Type B pancreatic cell (in vitro differentiated cells): ENCODE measurements at regions not wholly inside any gene's neighbourhood (a gene's known extent, or its start where the extent isn't known, plus 50 kb on each side); places are given as distances from the start of the nearest gene placed in this dataset.

ENCODE experiments used
- DNase-seq: peaks from one replicate; pipeline ENCODE4 v3.0.0; 2021; ENCODE audit warnings: mixed read lengths; ENCODE audit not compliant: unreplicated experiment; ENCODE audit errors: extremely low spot score
- H3K27ac Mint-ChIP-seq: 2 replicates; pipeline ENCODE4 v1.8.0; 2021; ENCODE audit warnings: mild to moderate bottlenecking, mixed read lengths
- H3K27me3 Mint-ChIP-seq: 2 replicates; pipeline ENCODE4 v1.8.0; 2021; ENCODE audit warnings: mixed read lengths
- H3K36me3 Mint-ChIP-seq: 2 replicates; pipeline ENCODE4 v1.8.0; 2021; ENCODE audit warnings: mixed read lengths
- H3K4me1 Mint-ChIP-seq: one replicate; pipeline ENCODE4 v1.8.0; 2021; ENCODE audit warnings: mixed read lengths; ENCODE audit not compliant: unreplicated experiment
- H3K4me3 Mint-ChIP-seq: 2 replicates; pipeline ENCODE4 v1.8.0; 2021; ENCODE audit warnings: mild to moderate bottlenecking, mixed read lengths
- H3K9me3 Mint-ChIP-seq: 2 replicates; pipeline ENCODE4 v1.8.0; 2021; ENCODE audit warnings: mixed read lengths
- CTCF ChIP-seq: fragments of 200-600 bp; sonication (generic); conservative IDR thresholded peaks from 2 replicates; pipeline ENCODE4 v1.5.0; 2021; ENCODE audit warnings: antibody characterized with exemption, mild to moderate bottlenecking

GRCh38 chr7:98724591-98724990, 107.5 kb downstream of the NPTX2 start:
- no peaks in the 10 kb centered on the region for H3K9me3 Mint-ChIP-seq
- no peak overlapping the region for H3K4me3 Mint-ChIP-seq
- H3K4me1 Mint-ChIP-seq = peaks cover 4% of the 10 kb centered on the region
- H3K27ac Mint-ChIP-seq = no peak overlapping the region
- TF ChIP-seq CTCF = no peak
- no peak for DNase-seq
- H3K36me3 Mint-ChIP-seq = no peaks in the 10 kb centered on the region
- peaks cover 26% of the 10 kb centered on the region for H3K27me3 Mint-ChIP-seq

GRCh38 chr7:98727146-98727709, 110.1 kb downstream of the NPTX2 start:
- H3K4me1 Mint-ChIP-seq = peaks cover 9% of the 10 kb centered on the region
- TF ChIP-seq CTCF = no peak
- peaks cover 24% of the 10 kb centered on the region for H3K27me3 Mint-ChIP-seq
- H3K4me3 Mint-ChIP-seq = no peak overlapping the region
- DNase-seq = no peak
- H3K36me3 Mint-ChIP-seq = no peaks in the 10 kb centered on the region
- H3K27ac Mint-ChIP-seq = no peak overlapping the region
- no peaks in the 10 kb centered on the region for H3K9me3 Mint-ChIP-seq

- no peak for TF ChIP-seq CTCF
- DNase-seq = no peak
Observed at GRCh38 chr7:98728555-98728954, 111.5 kb downstream of the NPTX2 start.

GRCh38 chr7:98729121-98729520, 112.0 kb downstream of the NPTX2 start:
- Mint-ChIP-seq H3K9me3 (peaks cover 5% of the 10 kb centered on the region), H3K27ac (no peak overlapping the region), H3K36me3 (no peaks in the 10 kb centered on the region), H3K4me1 (peaks cover 9% of the 10 kb centered on the region), H3K4me3 (no peak overlapping the region), H3K27me3 (peaks cover 28% of the 10 kb centered on the region)
- TF ChIP-seq CTCF = no peak
- DNase-seq = no peak

More at GRCh38 chr7:98728555-98728954, 111.5 kb downstream of the NPTX2 start:
- Mint-ChIP-seq H3K27ac (no peak overlapping the region), H3K27me3 (peaks cover 28% of the 10 kb centered on the region), H3K36me3 (no peaks in the 10 kb centered on the region), H3K4me1 (peaks cover 9% of the 10 kb centered on the region), H3K9me3 (peaks cover 5% of the 10 kb centered on the region), H3K4me3 (no peak overlapping the region)

GRCh38 chr7:98730326-98730725, 113.2 kb downstream of the NPTX2 start:
- H3K27me3 Mint-ChIP-seq = peaks cover 27% of the 10 kb centered on the region
- H3K9me3 Mint-ChIP-seq = peaks cover 5% of the 10 kb centered on the region
- H3K27ac Mint-ChIP-seq = no peak overlapping the region
- no peak for TF ChIP-seq CTCF
- H3K4me1 Mint-ChIP-seq = peaks cover 9% of the 10 kb centered on the region
- no peak for DNase-seq
- no peak overlapping the region for H3K4me3 Mint-ChIP-seq
- no peaks in the 10 kb centered on the region for H3K36me3 Mint-ChIP-seq

- DNase-seq = no peak
Observed at GRCh38 chr7:98731651-98732050, 114.6 kb downstream of the NPTX2 start.

More at GRCh38 chr7:98731651-98732050, 114.6 kb downstream of the NPTX2 start:
- no peak for TF ChIP-seq CTCF
- peaks cover 21% of the 10 kb centered on the region for H3K27me3 Mint-ChIP-seq
- no peak overlapping the region for H3K4me3 Mint-ChIP-seq
- H3K4me1 Mint-ChIP-seq = peaks cover 9% of the 10 kb centered on the region
- peaks cover 5% of the 10 kb centered on the region for H3K9me3 Mint-ChIP-seq
- H3K36me3 Mint-ChIP-seq = no peaks in the 10 kb centered on the region
- no peak overlapping the region for H3K27ac Mint-ChIP-seq
